Esophagus squamous epithelium (tissue), 4 donors: ENCODE measurements at regions not wholly inside any gene's neighbourhood (a gene's known extent, or its start where the extent isn't known, plus 50 kb on each side); places are given as distances from the start of the nearest gene placed in this dataset.

Experiments used
- POLR2A ChIP-seq, 4 donors: fragments of 450-650 bp; IDR thresholded peaks; one replicate each; pipeline ENCODE4 v1.6.1; 2017; ENCODE audit warnings: antibody characterized with exemption in 4 of 4, mild to moderate bottlenecking in 4 of 4, moderate library complexity in 3 of 4
- TF ChIP-seq, protein P1 (sequence below), 6 experiments: fragments of 450-650 bp in 4 of 6; fragments of 200-600 bp in 2 of 6; sonication (generic) in 2 of 6; IDR thresholded peaks; one replicate each; pipeline ENCODE4 v1.5.1; 2016 to 2019; ENCODE audit warnings: antibody characterized with exemption in 6 of 6, mild to moderate bottlenecking in 4 of 6, moderate library complexity in 4 of 6

DNA sequence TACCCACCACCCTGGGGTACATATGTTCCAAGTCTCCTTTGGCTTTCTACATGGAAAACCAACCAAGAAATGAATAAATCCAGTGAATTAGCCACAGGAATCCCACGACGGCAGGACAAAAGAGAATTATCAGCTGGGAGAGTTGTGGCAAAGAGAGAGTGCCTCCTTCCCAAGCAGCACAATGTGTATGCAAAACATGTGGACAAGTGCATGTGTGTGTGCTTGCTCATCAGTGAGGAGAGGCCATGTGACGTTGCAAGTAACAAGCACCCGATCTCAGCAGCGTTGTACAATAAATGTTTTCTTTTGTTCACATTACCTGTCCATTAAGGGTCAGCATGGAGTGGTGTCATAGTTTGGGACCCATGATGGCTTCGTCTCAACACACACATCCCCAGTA lies 50.0 kb upstream of the EMX2 start:
- TF ChIP-seq POLR2A (IDR thresholded peaks at IDR 0.05): no peak
- TF ChIP-seq, protein P1, sequence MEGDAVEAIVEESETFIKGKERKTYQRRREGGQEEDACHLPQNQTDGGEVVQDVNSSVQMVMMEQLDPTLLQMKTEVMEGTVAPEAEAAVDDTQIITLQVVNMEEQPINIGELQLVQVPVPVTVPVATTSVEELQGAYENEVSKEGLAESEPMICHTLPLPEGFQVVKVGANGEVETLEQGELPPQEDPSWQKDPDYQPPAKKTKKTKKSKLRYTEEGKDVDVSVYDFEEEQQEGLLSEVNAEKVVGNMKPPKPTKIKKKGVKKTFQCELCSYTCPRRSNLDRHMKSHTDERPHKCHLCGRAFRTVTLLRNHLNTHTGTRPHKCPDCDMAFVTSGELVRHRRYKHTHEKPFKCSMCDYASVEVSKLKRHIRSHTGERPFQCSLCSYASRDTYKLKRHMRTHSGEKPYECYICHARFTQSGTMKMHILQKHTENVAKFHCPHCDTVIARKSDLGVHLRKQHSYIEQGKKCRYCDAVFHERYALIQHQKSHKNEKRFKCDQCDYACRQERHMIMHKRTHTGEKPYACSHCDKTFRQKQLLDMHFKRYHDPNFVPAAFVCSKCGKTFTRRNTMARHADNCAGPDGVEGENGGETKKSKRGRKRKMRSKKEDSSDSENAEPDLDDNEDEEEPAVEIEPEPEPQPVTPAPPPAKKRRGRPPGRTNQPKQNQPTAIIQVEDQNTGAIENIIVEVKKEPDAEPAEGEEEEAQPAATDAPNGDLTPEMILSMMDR (IDR thresholded peaks at IDR 0.05): no peak
